22Rv1 (cell line): ENCODE measurements at regions not wholly inside any gene's neighbourhood (a gene's known extent, or its start where the extent isn't known, plus 50 kb on each side); places are given as distances from the start of the nearest gene placed in this dataset.

Experiments used
- H3K27ac ChIP-seq: fragments of 450-650 bp; 2 replicates; pipeline ENCODE4 v1.5.1; 2017
- ZFX ChIP-seq: fragments of 450-650 bp; IDR thresholded peaks from 2 replicates; pipeline ENCODE4 v1.6.1; 2017; ENCODE audit warnings: antibody characterized with exemption, borderline replicate concordance
- TF ChIP-seq, protein P1 (sequence below): fragments of 450-650 bp; IDR thresholded peaks from 2 replicates; pipeline ENCODE4 v1.5.1; 2017; ENCODE audit warnings: mild to moderate bottlenecking

DNA sequence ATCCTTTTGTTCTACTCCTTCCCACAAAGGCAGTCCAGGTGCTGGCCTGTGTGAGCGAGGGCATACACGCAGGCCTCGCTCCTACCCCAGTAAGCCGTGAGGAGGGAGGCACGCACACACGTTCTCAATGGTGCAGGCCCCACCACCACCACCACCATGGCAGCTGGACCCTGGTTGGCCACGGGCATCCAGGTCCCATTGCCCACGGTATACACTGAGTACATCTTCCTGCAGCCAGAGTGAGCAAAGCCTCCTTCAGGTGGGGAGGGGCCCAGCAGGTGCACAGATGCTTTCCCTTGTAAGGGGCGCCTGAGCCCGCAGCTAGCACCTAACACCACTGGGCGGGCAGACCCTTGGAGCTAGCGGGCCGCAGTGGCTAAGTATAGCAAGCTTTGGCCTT lies 373.3 kb upstream of the MKI67 start:
- TF ChIP-seq, protein P1, sequence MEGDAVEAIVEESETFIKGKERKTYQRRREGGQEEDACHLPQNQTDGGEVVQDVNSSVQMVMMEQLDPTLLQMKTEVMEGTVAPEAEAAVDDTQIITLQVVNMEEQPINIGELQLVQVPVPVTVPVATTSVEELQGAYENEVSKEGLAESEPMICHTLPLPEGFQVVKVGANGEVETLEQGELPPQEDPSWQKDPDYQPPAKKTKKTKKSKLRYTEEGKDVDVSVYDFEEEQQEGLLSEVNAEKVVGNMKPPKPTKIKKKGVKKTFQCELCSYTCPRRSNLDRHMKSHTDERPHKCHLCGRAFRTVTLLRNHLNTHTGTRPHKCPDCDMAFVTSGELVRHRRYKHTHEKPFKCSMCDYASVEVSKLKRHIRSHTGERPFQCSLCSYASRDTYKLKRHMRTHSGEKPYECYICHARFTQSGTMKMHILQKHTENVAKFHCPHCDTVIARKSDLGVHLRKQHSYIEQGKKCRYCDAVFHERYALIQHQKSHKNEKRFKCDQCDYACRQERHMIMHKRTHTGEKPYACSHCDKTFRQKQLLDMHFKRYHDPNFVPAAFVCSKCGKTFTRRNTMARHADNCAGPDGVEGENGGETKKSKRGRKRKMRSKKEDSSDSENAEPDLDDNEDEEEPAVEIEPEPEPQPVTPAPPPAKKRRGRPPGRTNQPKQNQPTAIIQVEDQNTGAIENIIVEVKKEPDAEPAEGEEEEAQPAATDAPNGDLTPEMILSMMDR: no peak
- TF ChIP-seq ZFX: no peak
- no peak overlapping the region for H3K27ac ChIP-seq

DNA sequence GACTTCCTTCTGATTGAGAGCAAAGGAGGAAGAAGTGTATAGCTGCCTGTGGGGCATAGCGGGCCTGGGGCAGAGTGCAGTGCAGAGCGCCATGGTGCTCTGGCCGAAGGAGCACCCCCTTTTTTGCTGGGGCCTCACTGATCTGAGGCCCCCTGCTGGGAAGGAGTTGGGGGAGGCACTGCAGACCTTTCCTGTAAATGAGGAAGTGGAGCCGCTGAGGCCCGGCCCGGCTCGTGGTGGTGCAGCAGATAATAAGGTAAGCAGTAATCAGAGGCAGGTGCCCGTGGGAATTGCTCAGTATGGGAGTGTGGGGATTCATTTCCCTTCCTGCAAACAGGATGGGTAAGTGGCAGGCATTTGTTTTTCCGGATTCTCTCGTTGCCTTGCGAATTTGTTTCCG lies 373.7 kb upstream of the MKI67 start:
- TF ChIP-seq, protein P1: no peak
- no peak overlapping the region for H3K27ac ChIP-seq

DNA sequence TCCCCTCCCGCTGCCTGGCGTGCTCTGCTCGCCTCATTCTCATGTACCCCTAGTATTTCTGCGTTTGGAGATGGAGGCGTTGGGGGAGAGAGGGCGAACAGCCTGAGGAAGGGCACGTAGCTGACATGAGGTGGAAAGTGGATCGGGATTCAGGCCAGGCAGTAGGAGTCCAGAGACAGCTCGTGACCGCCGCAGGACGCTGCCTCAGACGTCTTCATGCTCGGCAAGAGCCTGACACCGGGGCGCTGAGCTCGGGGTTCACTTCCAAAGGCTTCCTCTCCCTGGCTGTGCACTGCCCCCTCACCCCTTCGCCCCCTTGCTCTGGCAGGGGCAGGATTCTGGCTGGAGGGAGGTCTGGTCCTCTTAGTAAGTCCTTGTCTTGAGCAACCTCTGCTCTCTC lies 374.4 kb upstream of the MKI67 start:
- TF ChIP-seq ZFX: no peak
- TF ChIP-seq, protein P1: no peak
- no peak overlapping the region for H3K27ac ChIP-seq

DNA sequence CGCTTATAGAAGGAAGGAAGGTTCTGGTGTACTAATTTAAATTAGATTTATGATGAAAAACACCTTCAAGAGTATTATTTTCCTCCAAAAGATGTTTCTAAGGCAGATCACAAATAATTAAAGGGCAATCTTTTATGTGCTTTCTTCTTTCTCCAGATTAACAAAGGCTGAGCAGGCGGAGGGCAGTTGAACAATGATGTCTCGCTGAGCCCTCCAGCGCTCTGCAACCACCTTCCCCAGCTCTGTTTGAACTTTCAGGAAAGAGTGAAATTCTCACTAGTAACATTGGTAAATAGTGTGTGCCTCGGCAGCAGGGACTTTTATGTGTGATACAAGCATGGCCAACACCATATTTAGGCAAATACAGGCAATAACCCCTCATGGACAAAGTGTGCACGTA lies 379.1 kb upstream of the MKI67 start:
- H3K27ac ChIP-seq: no peak overlapping the region
- TF ChIP-seq ZFX: no peak

DNA sequence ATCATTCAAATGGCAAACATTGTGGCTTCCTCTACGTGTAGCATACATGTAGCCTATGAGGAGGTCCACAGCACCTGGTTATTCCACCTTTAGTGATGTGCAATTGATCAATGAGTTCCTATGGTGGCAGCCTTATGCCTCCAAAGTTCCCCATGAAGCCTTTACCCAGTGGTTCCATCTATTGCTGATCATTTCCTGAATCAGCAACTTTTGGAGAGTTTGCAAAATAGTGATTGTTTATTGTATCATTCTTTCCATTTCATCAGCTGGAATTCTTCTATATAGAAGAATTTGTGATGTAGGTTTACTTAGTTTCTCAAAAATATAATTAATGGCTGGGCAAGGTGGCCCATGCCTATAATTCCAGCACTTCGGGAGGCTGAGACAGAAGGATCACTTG lies 380.2 kb upstream of the MKI67 start:
- no peak for TF ChIP-seq ZFX
- TF ChIP-seq, protein P1: no peak
- no peak overlapping the region for H3K27ac ChIP-seq

DNA sequence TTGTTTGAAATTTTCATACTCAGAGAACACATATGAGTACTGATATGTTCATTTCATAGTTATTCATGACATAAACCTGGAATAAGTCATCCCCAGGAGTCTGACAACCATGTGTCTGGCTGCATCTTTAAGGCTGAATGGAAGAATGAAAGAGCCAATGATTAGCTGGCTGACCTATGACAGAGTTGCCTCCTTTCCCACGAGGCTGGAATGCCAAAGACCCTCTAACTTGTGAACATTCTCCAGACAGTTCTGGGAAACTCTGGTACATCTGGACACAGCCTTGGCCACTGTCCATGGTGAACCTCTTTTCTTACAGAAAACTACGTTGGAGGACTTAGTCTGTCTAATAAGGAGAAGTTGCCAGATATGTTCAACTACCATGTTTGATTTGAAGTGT lies 380.8 kb upstream of the MKI67 start:
- TF ChIP-seq, protein P1: no peak
- TF ChIP-seq ZFX: no peak
- no peak overlapping the region for H3K27ac ChIP-seq

DNA sequence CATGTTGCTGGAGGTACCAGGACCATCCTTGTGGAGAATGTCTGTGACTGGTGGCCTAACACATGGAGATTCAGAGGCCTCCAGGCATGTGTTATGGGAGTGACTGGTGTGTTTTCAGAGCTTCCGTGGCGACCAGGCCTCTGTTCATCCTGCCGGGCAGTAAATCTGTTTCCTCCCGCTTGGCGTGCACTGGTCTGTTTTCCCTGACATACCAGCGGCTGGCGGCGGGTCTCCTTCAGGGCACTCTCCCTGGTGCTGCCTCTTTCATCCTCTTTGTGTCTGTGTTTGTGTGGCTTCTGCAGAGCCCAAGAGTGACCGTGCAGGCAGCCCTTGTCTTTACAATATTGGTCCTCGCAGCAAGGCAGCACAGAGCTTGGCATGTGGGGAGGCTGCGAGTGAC lies 385.1 kb upstream of the MKI67 start:
- TF ChIP-seq, protein P1: no peak
- no peak for TF ChIP-seq ZFX
- no peak overlapping the region for H3K27ac ChIP-seq

DNA sequence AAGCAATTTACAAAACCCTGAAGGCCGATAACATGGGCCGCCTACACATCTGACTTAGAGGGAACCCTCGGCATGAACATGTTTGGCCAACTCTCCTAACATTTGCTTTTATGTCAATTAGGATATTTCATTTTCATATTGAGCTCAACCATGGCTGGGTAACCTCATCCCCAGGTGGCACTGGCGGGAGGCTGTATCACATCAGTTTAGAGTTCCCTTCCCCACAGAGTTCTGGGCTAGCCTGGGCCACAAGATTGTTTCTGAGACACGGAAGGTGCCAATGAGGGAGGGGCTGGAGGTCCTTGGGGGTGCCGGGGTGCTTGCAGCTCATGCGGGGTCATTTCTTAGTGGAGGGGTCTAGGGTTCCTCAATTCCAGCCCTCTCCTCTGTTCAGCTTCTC lies 386.5 kb upstream of the MKI67 start:
- TF ChIP-seq ZFX: no peak
- TF ChIP-seq, protein P1: no peak
- no peak overlapping the region for H3K27ac ChIP-seq
